Natural killer cell (primary cell): ENCODE measurements at regions not wholly inside any gene's neighbourhood (a gene's known extent, or its start where the extent isn't known, plus 50 kb on each side); places are given as distances from the start of the nearest gene placed in this dataset.

Experiments
- ATAC-seq, 3 donors: fragments of 150-1000 bp in 2 of 3; fragments of 200-7000 bp in 1 of 3; cut with Tn5 transposase; 1 replicate in 1 of 3; 2 replicates in 2 of 3; pipeline ENCODE4 v1.10.0; 2021; ENCODE audit warnings: mild to moderate bottlenecking in 2 of 3, moderate library complexity in 2 of 3
- DNase-seq, 2 donors: peaks; one replicate each; pipeline versions ENCODE4 v3.0.0 to v3.0.0-alpha.2; 2013 to 2021; ENCODE audit warnings: mixed read lengths in 1 of 2
- H3K27ac ChIP-seq: one replicate; pipeline ENCODE4 v1.5.1; 2013; ENCODE audit warnings: mild to moderate bottlenecking, low read length
- H3K27me3 ChIP-seq: one replicate; pipeline ENCODE4 v1.6.1; 2013; ENCODE audit warnings: low read length; ENCODE audit not compliant: control insufficient read depth, insufficient read depth
- H3K36me3 ChIP-seq: one replicate; pipeline ENCODE4 v1.6.1; 2013; ENCODE audit warnings: low read length; ENCODE audit not compliant: control insufficient read depth, insufficient read depth
- H3K4me1 ChIP-seq: one replicate; pipeline ENCODE4 v1.6.1; 2013; ENCODE audit warnings: low read length; ENCODE audit not compliant: control insufficient read depth, insufficient read depth
- H3K4me3 ChIP-seq: one replicate; pipeline ENCODE4 v1.5.1; 2013; ENCODE audit warnings: low read length
- H3K9me3 ChIP-seq: one replicate; pipeline ENCODE4 v1.6.1; 2013; ENCODE audit warnings: low read length; ENCODE audit not compliant: control insufficient read depth, insufficient read depth
- H3K27ac Mint-ChIP-seq, 2 donors: one replicate each; pipeline ENCODE4 v1.8.0; 2022; ENCODE audit warnings: mild to moderate bottlenecking in 2 of 2, mixed read lengths in 2 of 2, moderate library complexity in 1 of 2
- H3K27me3 Mint-ChIP-seq, 2 donors: one replicate each; pipeline ENCODE4 v1.8.0; 2022; ENCODE audit warnings: low read depth in 2 of 2, mixed read lengths in 2 of 2
- H3K36me3 Mint-ChIP-seq: one replicate; pipeline ENCODE4 v1.8.0; 2022; ENCODE audit warnings: mixed read lengths
- H3K4me1 Mint-ChIP-seq, 2 donors: one replicate each; pipeline ENCODE4 v1.8.0; 2022; ENCODE audit warnings: mixed read lengths in 2 of 2
- H3K4me3 Mint-ChIP-seq: one replicate; pipeline ENCODE4 v1.8.0; 2022; ENCODE audit warnings: mild to moderate bottlenecking, moderate library complexity, mixed read lengths
- H3K9me3 Mint-ChIP-seq, 2 donors: one replicate each; pipeline ENCODE4 v1.8.0; 2022; ENCODE audit warnings: mixed read lengths in 2 of 2
- CTCF ChIP-seq: fragments of 200-600 bp; IDR thresholded peaks from one replicate; pipeline ENCODE4 v1.8.0; 2022; ENCODE audit warnings: antibody characterized with exemption
- WGBS: methylation state at CpG from one replicate; pipeline ENCODE4 v1.1.7; 2013; ENCODE audit warnings: missing lambda C conversion rate; ENCODE audit not compliant: insufficient coverage; 5-methylcytosine and 5-hydroxymethylcytosine counted together
- intact Hi-C: fragments of 100-400 bp; cut with micrococcal nuclease; formaldehyde crosslinking; loops from one replicate; pipeline ENCODE4 v1.14.2; 2022

- H3K27ac Mint-ChIP-seq: no peak overlapping the region
- ATAC-seq (no peak), DNase-seq (no peak)
- peaks cover 0 to 11% of the 10 kb centered on the region in 2 donors for H3K27me3 Mint-ChIP-seq
- no peaks in the 10 kb centered on the region for H3K27me3 ChIP-seq
- peaks cover 8% of the 10 kb centered on the region for H3K4me1 ChIP-seq
- H3K36me3 ChIP-seq: no peaks in the 10 kb centered on the region
- no peaks in the 10 kb centered on the region for H3K9me3 Mint-ChIP-seq
- H3K4me1 Mint-ChIP-seq: peaks cover under 1 to 8% of the 10 kb centered on the region in 2 donors
- H3K4me3 ChIP-seq: no peak overlapping the region
- TF ChIP-seq CTCF: no peak
- no peaks in the 10 kb centered on the region for H3K36me3 Mint-ChIP-seq
- WGBS: 77% methylated on average over 4 of the region's 5 CpGs
- intact Hi-C loops: no loop called here
- H3K9me3 ChIP-seq: no peaks in the 10 kb centered on the region
- no peak overlapping the region for H3K27ac ChIP-seq
- no peak overlapping the region for H3K4me3 Mint-ChIP-seq
These were observed 61.5 kb upstream of the POU2AF1 start for GRCh38 chr11:111440416-111441205.

- no peak overlapping the region for H3K27ac Mint-ChIP-seq
- no peaks in the 10 kb centered on the region for H3K36me3 Mint-ChIP-seq
- WGBS: 90% methylated on average over 1 of the region's 1 CpG
- H3K27ac ChIP-seq: no peak overlapping the region
- peaks cover 0 to 11% of the 10 kb centered on the region in 2 donors for H3K27me3 Mint-ChIP-seq
- DNase-seq: no peak
- H3K27me3 ChIP-seq: no peaks in the 10 kb centered on the region
- peaks cover 8% of the 10 kb centered on the region for H3K4me1 ChIP-seq
- no peaks in the 10 kb centered on the region for H3K36me3 ChIP-seq
- H3K4me1 Mint-ChIP-seq: peaks cover 0 to 7% of the 10 kb centered on the region in 2 donors
- no peak overlapping the region for H3K4me3 ChIP-seq
- H3K9me3 Mint-ChIP-seq: no peaks in the 10 kb centered on the region
- intact Hi-C loops: no loop called here
- no peak overlapping the region for H3K4me3 Mint-ChIP-seq
- no peak for TF ChIP-seq CTCF
- no peak for ATAC-seq
- no peaks in the 10 kb centered on the region for H3K9me3 ChIP-seq
These were observed 60.8 kb upstream of the POU2AF1 start for GRCh38 chr11:111439901-111440300.

- Histone ChIP-seq H3K27ac (no peak overlapping the region), H3K4me1 (peaks cover 8% of the 10 kb centered on the region), H3K27me3 (no peaks in the 10 kb centered on the region), H3K9me3 (no peaks in the 10 kb centered on the region), H3K4me3 (no peak overlapping the region), H3K36me3 (no peaks in the 10 kb centered on the region)
- peaks cover 0 to 11% of the 10 kb centered on the region in 2 donors for H3K27me3 Mint-ChIP-seq
- no peaks in the 10 kb centered on the region for H3K36me3 Mint-ChIP-seq
- peaks cover 0 to 7% of the 10 kb centered on the region in 2 donors for H3K4me1 Mint-ChIP-seq
- TF ChIP-seq CTCF: no peak
- H3K4me3 Mint-ChIP-seq: no peak overlapping the region
- H3K9me3 Mint-ChIP-seq: no peaks in the 10 kb centered on the region
- H3K27ac Mint-ChIP-seq: no peak overlapping the region
- intact Hi-C loops: no loop called here
- ATAC-seq: no peak
- DNase-seq: no peak
- 64% methylated on average over 11 of the region's 11 CpGs for WGBS
These were observed 59.9 kb upstream of the POU2AF1 start for GRCh38 chr11:111438846-111439520.
